Erythroblast (primary cell): ENCODE measurements at regions not wholly inside any gene's neighbourhood (a gene's known extent, or its start where the extent isn't known, plus 50 kb on each side); places are given as distances from the start of the nearest gene placed in this dataset.

Source experiments
- DNase-seq, 2 experiments: peaks; one replicate each; lab custom pipeline; 2025; lab: John Stamatoyannopoulos, UW
- GATA1 ChIP-seq: IDR thresholded peaks from 2 replicates; pipeline ENCODE4 v1.6.1; 2011; ENCODE audit warnings: low read depth, mild to moderate bottlenecking, control low read depth, low read length, moderate library complexity
- POLR2A ChIP-seq: IDR thresholded peaks from 2 replicates; pipeline ENCODE4 v1.6.1; 2011; ENCODE audit warnings: mild to moderate bottlenecking, low read length

DNA sequence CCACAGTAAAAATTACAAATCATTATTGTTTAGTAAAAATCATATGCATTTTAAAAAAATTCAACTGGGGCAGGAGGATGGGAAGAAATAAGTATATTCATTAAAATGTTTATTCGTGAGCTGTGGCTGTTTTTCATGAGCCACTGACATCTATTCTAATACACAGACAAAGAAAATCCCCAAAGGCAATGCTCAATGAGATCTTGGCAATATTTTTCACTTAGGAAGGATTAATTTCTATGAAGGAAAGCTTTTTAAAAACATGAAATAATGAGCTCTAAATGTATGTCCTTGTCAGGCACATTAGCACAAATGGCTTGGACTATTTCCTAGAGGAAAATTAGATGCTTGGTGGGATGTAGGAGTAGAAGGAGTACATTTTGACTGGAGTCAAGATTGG is 262.0 kb upstream of the MMADHC start:
- TF ChIP-seq GATA1 = no peak
- no peak for TF ChIP-seq POLR2A

DNA sequence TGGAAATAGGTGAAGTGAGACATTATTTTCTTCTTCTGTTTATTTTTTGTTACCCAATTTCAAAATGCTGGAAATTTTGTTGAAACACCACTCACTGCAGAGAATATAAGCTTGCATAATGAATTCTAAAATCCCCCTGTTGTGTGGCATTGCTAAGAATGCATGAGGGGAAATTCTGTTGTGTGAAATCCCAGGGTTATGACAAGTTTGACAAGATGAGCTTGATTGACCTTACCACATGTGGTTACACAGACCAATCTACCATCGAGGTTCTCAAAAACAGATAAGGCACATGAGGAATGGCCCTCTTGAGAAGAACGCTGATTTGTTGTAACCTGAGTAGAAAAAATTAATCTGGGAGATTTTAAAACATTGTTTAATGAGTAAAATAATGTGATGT is 261.6 kb upstream of the MMADHC start:
- DNase-seq = no peak
- TF ChIP-seq GATA1 (no peak), POLR2A (no peak)

More for the DNA sequence above, 262.0 kb upstream of the MMADHC start:
- no peak for DNase-seq

GRCh38 chr2:149841396-149841795 is 253.8 kb upstream of the MMADHC start:
- TF ChIP-seq POLR2A = no peak
- no peak for TF ChIP-seq GATA1
- no peak for DNase-seq

GRCh38 chr2:149832324-149832723 is 244.7 kb upstream of the MMADHC start:
- DNase-seq = no peak
- TF ChIP-seq POLR2A (no peak), GATA1 (no peak)

GRCh38 chr2:149828520-149829210 is 241.1 kb upstream of the MMADHC start:
- DNase-seq = no peak

GRCh38 chr2:149827585-149828126 is 240.1 kb upstream of the MMADHC start:
- TF ChIP-seq POLR2A (no peak), GATA1 (no peak)

More at GRCh38 chr2:149828520-149829210, 241.1 kb upstream of the MMADHC start:
- no peak for TF ChIP-seq POLR2A
- no peak for TF ChIP-seq GATA1

GRCh38 chr2:149826471-149827125 is 239.0 kb upstream of the MMADHC start:
- TF ChIP-seq GATA1 (no peak), POLR2A (no peak)
- DNase-seq = no peak

More at GRCh38 chr2:149827585-149828126, 240.1 kb upstream of the MMADHC start:
- no peak for DNase-seq

GRCh38 chr2:149825473-149825872 is 237.9 kb upstream of the MMADHC start:
- no peak for DNase-seq
- TF ChIP-seq POLR2A (no peak), GATA1 (no peak)

DNA sequence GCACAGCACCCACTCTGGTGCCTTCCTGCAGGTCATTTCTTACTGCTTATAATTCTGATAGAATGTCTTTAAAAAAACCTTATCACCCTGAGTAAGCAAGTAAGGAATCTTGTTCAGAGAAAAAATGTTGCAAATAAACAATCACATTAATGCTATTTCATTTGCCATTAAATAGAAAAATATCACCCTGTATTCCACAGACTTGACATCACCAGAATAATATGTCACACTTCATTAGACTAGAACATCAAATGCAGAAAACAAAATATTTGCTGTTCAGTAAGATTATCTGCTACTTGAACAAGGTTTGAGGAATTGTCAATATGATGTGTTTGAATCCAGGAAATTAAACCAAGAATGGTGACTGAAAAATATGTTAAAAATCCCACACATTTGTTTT is 236.6 kb upstream of the MMADHC start:
- no peak for DNase-seq
- no peak for TF ChIP-seq POLR2A

DNA sequence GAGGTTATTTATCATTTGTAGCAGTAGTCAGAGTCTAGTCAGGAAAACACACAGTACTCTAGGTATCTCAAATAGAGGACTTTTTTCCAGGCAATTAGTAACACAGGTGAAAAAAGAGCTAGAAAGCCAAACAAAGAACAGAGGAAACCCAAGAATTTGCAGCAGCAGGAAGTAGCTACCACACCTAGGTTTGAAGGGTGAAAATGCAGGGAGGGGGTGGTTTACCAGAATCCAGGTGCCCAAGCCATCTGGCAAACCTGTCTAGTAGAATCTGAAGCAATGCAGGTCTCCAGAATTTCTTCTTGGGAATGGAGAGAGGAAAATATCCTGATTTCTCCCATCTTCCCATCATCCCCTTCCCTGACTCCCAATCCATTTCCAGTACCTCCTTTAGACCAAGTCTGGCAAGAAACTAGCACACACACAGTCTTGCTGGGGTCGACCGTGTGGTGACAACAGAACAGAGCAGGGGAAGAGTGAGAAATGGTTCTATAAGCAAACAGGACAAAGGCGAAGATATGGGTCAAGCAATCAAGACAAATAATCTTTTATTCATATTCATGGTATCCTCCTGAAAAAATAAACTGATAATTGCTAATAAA is 231.9 kb upstream of the MMADHC start:
- TF ChIP-seq GATA1 = no peak
- no peak for TF ChIP-seq POLR2A
- DNase-seq = no peak

DNA sequence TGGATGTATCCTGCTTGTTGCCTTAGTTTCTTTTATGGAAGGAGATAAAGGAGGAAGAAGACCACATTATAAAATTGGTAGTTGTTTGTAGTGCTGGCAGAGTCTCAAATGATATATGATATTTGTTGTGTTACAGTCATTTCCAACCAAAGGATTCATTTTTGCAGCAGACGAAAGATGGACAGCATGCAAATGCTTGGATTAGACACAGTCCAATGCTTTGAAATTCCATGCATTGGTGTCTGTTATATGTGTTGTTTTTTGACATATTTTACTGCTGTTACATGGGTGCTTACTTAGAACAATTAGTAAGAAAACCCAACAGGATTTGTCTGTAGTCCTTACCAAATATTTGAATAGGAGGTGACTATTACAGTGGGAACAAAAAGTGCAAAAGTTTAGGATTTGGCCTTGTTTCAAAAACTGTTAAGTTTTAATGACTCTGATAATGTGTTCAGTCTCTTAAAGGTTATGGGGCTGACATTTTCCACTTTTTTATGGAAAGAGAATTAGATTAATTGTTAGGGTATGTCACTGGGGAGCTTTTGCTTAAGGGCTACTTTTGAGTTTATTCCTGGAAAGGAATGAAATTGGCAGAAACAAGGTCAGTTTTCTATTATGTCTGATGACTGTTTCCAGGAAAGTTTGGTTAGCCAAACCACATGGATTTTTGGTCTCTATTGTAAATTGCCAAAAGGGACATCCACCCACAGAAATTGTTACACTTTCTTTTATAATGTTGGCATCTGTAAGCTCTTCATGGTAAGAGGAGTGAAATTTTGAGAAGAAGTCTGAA is 229.4 kb upstream of the MMADHC start:
- no peak for DNase-seq
- TF ChIP-seq GATA1 (no peak), POLR2A (no peak)

GRCh38 chr2:149815941-149816340 is 228.4 kb upstream of the MMADHC start:
- TF ChIP-seq GATA1 = no peak
- no peak for TF ChIP-seq POLR2A
- no peak for DNase-seq

- TF ChIP-seq POLR2A = no peak
- no peak for TF ChIP-seq GATA1
- no peak for DNase-seq
Observed at GRCh38 chr2:149814901-149815300, 227.3 kb upstream of the MMADHC start.
